HepG2 (cell line): ENCODE measurements at regions not wholly inside any gene's neighbourhood (a gene's known extent, or its start where the extent isn't known, plus 50 kb on each side); places are given as distances from the start of the nearest gene placed in this dataset.
A peak's percentile ranks its signal among the peaks of the same experiment; 100 is the strongest.

Source experiments
- ATAC-seq: fragments of 200-7000 bp; cut with Tn5 transposase; 3 replicates; pipeline ENCODE4 v1.9.1; 2020; ENCODE audit warnings: mild to moderate bottlenecking, moderate library complexity
- BruUV-seq: library from RNA; stranded (reverse); fragments of 400-500 nt; replicated peaks from 2 replicates; lab custom pipeline; 2021; lab: Mats Ljungman, UMichigan
- CTCF ChIA-PET: fragments of 300-600 bp; formaldehyde crosslinking; extraction: SDS; loops from one replicate; lab custom pipeline; 2021; ENCODE audit warnings: low total read pairs, inconsistent platforms, low intra/inter-chr PET ratio; lab: Yijun Ruan, JAX
- POLR2A ChIA-PET: fragments of 350-600 bp; sonication (Branson Sonifier 250); formaldehyde crosslinking; loops from one replicate; lab custom pipeline; 2020; ENCODE audit warnings: antibody characterized with exemption, inconsistent platforms; lab: Yijun Ruan, JAX
- DNase-seq: peaks from one replicate; pipeline ENCODE4 v3.0.0-alpha.2; 2015; ENCODE audit warnings: low spot score
- FAIRE-seq: peaks from 3 replicates; lab custom pipeline; 2011; peaks lifted over from hg19 to GRCh38; lab: Jason Lieb, UNC
- H2AFZ ChIP-seq: one replicate; pipeline ENCODE4 v1.6.1; 2011; ENCODE audit warnings: low read length, inconsistent platforms
- H3K27ac ChIP-seq: fragments of 300-600 bp; 3 replicates; pipeline ENCODE4 v1.8.0; 2011; ENCODE audit warnings: mixed run types, mild to moderate bottlenecking, mixed read lengths, low read length, inconsistent platforms; ENCODE audit not compliant: insufficient read depth; ENCODE audit errors: extremely low read length
- H3K27me3 ChIP-seq, 2 experiments: fragments of 200-600 bp in 1 of 2; 2 replicates in 1 of 2; 3 replicates in 1 of 2; pipeline versions ENCODE4 v1.6.0 to v1.8.0; 2011; ENCODE audit warnings: low read length in 2 of 2, mild to moderate bottlenecking in 2 of 2, moderate library complexity in 2 of 2, inconsistent platforms in 1 of 2; ENCODE audit not compliant: insufficient read depth in 2 of 2, control insufficient read depth in 1 of 2
- H3K36me3 ChIP-seq, 2 experiments: fragments of 200-600 bp in 1 of 2; replicated peaks in 1 of 2; 2 replicates in 1 of 2; 3 replicates in 1 of 2; pipeline versions ENCODE4 v1.5.1 to v1.8.0; 2011; ENCODE audit warnings: low read length in 2 of 2, inconsistent platforms in 1 of 2; ENCODE audit not compliant: insufficient read depth in 2 of 2, control insufficient read depth in 1 of 2
- H3K4me1 ChIP-seq: 2 replicates; pipeline ENCODE4 v1.5.1; 2012; ENCODE audit warnings: low read length, inconsistent platforms; ENCODE audit not compliant: insufficient read depth
- H3K4me2 ChIP-seq: 2 replicates; pipeline ENCODE4 v1.6.0; 2011; ENCODE audit warnings: low read depth, low read length, inconsistent platforms
- H3K4me3 ChIP-seq, 3 experiments: fragments of 200-600 bp in 1 of 3; sonication (generic), shearing (Covaris generic) in 1 of 3; replicated peaks in 1 of 3; 2 replicates each; pipeline ENCODE4 v1.5.1; 2011 to 2016; ENCODE audit warnings: low read length in 3 of 3, inconsistent platforms in 2 of 3, low read depth in 2 of 3, mild to moderate bottlenecking in 2 of 3, control low read depth in 1 of 3, mixed read lengths in 1 of 3; ENCODE audit not compliant: insufficient read depth in 1 of 3
- H3K79me2 ChIP-seq: one replicate; pipeline ENCODE4 v1.6.1; 2011; ENCODE audit warnings: low read length, inconsistent platforms; ENCODE audit not compliant: insufficient read depth
- H3K9ac ChIP-seq: 2 replicates; pipeline ENCODE4 v1.6.0; 2011; ENCODE audit warnings: mild to moderate bottlenecking, low read depth, low read length, inconsistent platforms; ENCODE audit not compliant: insufficient read depth
- H3K9me3 ChIP-seq: 2 replicates; pipeline ENCODE4 v1.5.1; 2012; ENCODE audit warnings: mild to moderate bottlenecking, low read length
- H4K20me1 ChIP-seq: 2 replicates; pipeline ENCODE4 v1.6.0; 2011; ENCODE audit warnings: inconsistent platforms, mild to moderate bottlenecking, low read length, moderate library complexity; ENCODE audit not compliant: insufficient read depth
- CTCF ChIP-seq: sonication (generic); formaldehyde crosslinking; IDR thresholded peaks from 2 replicates; pipeline ENCODE4 v1.5.0; 2020; ENCODE audit warnings: mild to moderate bottlenecking, missing genetic modification reagents, moderate library complexity
- IRF2 ChIP-seq: IDR thresholded peaks from 2 replicates; pipeline ENCODE4 v1.6.1; 2018; ENCODE audit warnings: missing genetic modification reagents, missing compliant biosample characterization
- RAD21 ChIP-seq: fragments of 450-650 bp; formaldehyde crosslinking; IDR thresholded peaks from 2 replicates; pipeline ENCODE4 v1.5.0; 2020; ENCODE audit warnings: mild to moderate bottlenecking
- SMC3 ChIP-seq: IDR thresholded peaks from 2 replicates; pipeline ENCODE4 v1.6.1; 2011; ENCODE audit warnings: low read length, improper control_type of control experiment
- STAG1 ChIP-seq: sonication (generic); formaldehyde crosslinking; IDR thresholded peaks from 2 replicates; pipeline ENCODE4 v1.4.0; 2020; ENCODE audit warnings: missing genetic modification reagents
- ZBTB7A ChIP-seq: sonication (generic); formaldehyde crosslinking; IDR thresholded peaks from 2 replicates; pipeline ENCODE4 v1.8.0; 2022; ENCODE audit warnings: mild to moderate bottlenecking, missing genetic modification reagents
- WGBS: methylation state at CpG from one replicate; pipeline ENCODE4 v1.1.6; 2017; ENCODE audit warnings: low lambda C conversion rate; 5-methylcytosine and 5-hydroxymethylcytosine counted together
- in situ Hi-C: cut with HindIII; loops from 2 replicates; pipeline ENCODE4 v1.10.0; 2017; ENCODE audit warnings: low pct_unique_long_range_greater_than_20kb; ENCODE audit not compliant: extremely low pct_ligation_motif_present
- intact Hi-C: fragments of 100-400 bp; cut with micrococcal nuclease; formaldehyde crosslinking; loops from one replicate; pipeline ENCODE4 v1.10.0; 2022; ENCODE audit not compliant: unreplicated experiment

- ChIA-PET CTCF (interaction anchor here (1.4 kb wide), 1 partner anchor 134 kb away, joined by 7 read pairs; no protein-coding TSS in a partner anchor), POLR2A (no interaction called here)
- no peaks in the 10 kb centered on the region for H3K9me3 ChIP-seq
- 11% methylated on average over 9 of the region's 9 CpGs for WGBS
- no peak overlapping the region for H3K27ac ChIP-seq
- TF ChIP-seq RAD21 (CRISPR knock-in tag) = peak; percentile 24; the same call in 1 of the 2 replicates
- TF ChIP-seq IRF2 (CRISPR knock-in tag) = no peak
- TF ChIP-seq STAG1 (CRISPR knock-in tag) = peak; percentile 65
- TF ChIP-seq ZBTB7A = no peak
- peak; percentile 60 for TF ChIP-seq CTCF (CRISPR knock-in tag)
- TF ChIP-seq SMC3 = peak; percentile 56; the same call in 1 of the 2 replicates
- no peak overlapping the region for H3K4me2 ChIP-seq
- in situ Hi-C loops (no loop called here), intact Hi-C loops (loop anchor here (1.0 to 5.0 kb wide), 2 partner anchors 134 to 847 kb away; no protein-coding TSS in a partner anchor)
- H3K4me3 ChIP-seq = no peak overlapping the region
- no peaks in the 10 kb centered on the region for H4K20me1 ChIP-seq
- peaks cover 3 to 9% of the 10 kb centered on the region in 2 experiments; a peak in 2 of 5 replicates for H3K27me3 ChIP-seq
- no peak overlapping the region for H2AFZ ChIP-seq
- H3K79me2 ChIP-seq = no peaks in the 10 kb centered on the region
- ATAC-seq (peak; percentile 55), FAIRE-seq (peak; percentile 12), DNase-seq (peak; percentile 36)
- BruUV-seq = no TSS peak
- no peak overlapping the region for H3K9ac ChIP-seq
- H3K4me1 ChIP-seq = no peaks in the 10 kb centered on the region
- no peaks in the 10 kb centered on the region for H3K36me3 ChIP-seq
These were observed 165.2 kb upstream of the CST7 start for GRCh38 chr20:24783631-24784492.
